Large intestine (tissue), 3 donors: ENCODE measurements at regions not wholly inside any gene's neighbourhood (a gene's known extent, or its start where the extent isn't known, plus 50 kb on each side); places are given as distances from the start of the nearest gene placed in this dataset.
"Not testable (repeated sequence)": the region's sequence is repeated elsewhere in the genome, so short reads cannot be mapped to it uniquely, and the experiment has no call there.

ENCODE experiments used
- DNase-seq, 2 donors: peaks; one replicate each; pipeline versions ENCODE4 v3.0.0 to v3.0.0-alpha.2; 2013
- H3K27ac ChIP-seq: one replicate; pipeline ENCODE4 v1.5.1; 2013; ENCODE audit warnings: low read length
- H3K27me3 ChIP-seq: 2 replicates; pipeline ENCODE4 v1.6.1; 2013; ENCODE audit warnings: low read length; ENCODE audit not compliant: control insufficient read depth, insufficient read depth
- H3K36me3 ChIP-seq: 2 replicates; pipeline ENCODE4 v1.6.1; 2013; ENCODE audit warnings: low read length; ENCODE audit not compliant: control insufficient read depth, insufficient read depth
- H3K4me1 ChIP-seq: one replicate; pipeline ENCODE4 v1.6.1; 2013; ENCODE audit warnings: low read length; ENCODE audit not compliant: control insufficient read depth, insufficient read depth
- H3K4me3 ChIP-seq: one replicate; pipeline ENCODE4 v1.5.1; 2013; ENCODE audit warnings: low read length
- H3K9me3 ChIP-seq: one replicate; pipeline ENCODE4 v1.6.1; 2013; ENCODE audit warnings: mild to moderate bottlenecking, low read depth, low read length, moderate library complexity; ENCODE audit not compliant: control insufficient read depth
- WGBS: methylation state at CpG from one replicate; pipeline ENCODE4 v1.1.5; 2013; ENCODE audit warnings: low lambda C conversion rate; ENCODE audit not compliant: insufficient coverage; 5-methylcytosine and 5-hydroxymethylcytosine counted together

GRCh38 chr16:88155681-88156080 lies 204.4 kb downstream of the BANP start:
- no CpG with 5 or more reads among the region's 10 CpGs for WGBS
- H3K27ac ChIP-seq, H3K4me3 ChIP-seq, H3K27me3 ChIP-seq, H3K9me3 ChIP-seq, H3K36me3 ChIP-seq, DNase-seq, H3K4me1 ChIP-seq: not testable (repeated sequence)

DNA sequence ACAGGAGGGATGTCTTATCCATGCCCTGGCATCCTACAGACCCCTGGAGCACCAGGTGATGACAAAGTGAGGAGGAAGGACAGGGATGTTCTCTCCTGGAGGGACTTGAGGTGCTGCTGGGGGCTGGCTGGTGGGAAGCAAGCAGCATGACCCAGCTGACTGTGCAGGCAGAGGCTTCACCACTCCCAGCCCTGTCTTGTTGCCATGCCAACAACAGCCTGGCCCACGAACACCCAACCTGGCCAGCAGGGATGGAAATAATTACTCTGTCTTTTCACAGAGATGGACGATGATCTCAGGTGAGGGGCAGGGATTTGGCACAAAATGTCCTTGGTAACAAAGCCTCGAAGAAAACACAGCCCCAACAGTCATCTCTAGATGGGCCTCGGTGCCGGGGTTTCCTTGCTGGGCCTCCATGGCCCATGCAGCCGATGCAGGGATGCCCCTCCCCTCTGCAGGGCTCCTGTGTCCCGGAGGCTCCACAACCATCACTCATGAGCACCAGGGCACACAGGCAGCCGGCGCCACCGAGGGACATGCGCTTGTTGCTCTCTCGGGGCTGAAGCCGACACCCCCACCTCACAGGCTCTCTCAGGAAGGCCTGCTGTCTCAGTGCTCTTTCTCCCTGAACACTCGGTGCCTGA lies 205.5 kb downstream of the BANP start:
- H3K36me3 ChIP-seq, H3K9me3 ChIP-seq, H3K27me3 ChIP-seq, H3K4me3 ChIP-seq, DNase-seq, H3K27ac ChIP-seq, H3K4me1 ChIP-seq: not testable (repeated sequence)
- no CpG with 5 or more reads among the region's 14 CpGs for WGBS

DNA sequence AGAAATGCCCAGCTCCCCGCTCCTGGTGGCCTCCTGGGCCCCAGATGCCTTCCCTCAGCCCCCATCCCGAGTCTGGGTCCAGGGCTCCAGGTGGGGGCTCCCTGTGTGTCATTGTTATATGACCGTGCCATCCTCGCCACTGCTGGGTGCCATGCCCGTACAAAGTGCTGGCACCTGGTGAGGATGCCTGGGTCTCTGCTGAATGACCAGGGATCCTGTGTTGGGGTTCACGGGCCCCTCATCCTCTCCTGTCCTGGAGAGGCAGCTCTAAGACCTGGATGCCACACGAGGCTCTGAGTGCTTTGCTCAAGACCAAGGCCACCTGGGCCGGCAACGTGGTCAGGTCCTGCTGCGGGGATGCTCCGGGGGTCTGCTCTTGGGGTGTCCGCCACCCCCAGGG lies 206.5 kb downstream of the BANP start:
- not testable (repeated sequence) for DNase-seq, H3K27me3 ChIP-seq, H3K4me3 ChIP-seq, H3K4me1 ChIP-seq, H3K27ac ChIP-seq, H3K9me3 ChIP-seq, H3K36me3 ChIP-seq
- no CpG with 5 or more reads among the region's 12 CpGs for WGBS

DNA sequence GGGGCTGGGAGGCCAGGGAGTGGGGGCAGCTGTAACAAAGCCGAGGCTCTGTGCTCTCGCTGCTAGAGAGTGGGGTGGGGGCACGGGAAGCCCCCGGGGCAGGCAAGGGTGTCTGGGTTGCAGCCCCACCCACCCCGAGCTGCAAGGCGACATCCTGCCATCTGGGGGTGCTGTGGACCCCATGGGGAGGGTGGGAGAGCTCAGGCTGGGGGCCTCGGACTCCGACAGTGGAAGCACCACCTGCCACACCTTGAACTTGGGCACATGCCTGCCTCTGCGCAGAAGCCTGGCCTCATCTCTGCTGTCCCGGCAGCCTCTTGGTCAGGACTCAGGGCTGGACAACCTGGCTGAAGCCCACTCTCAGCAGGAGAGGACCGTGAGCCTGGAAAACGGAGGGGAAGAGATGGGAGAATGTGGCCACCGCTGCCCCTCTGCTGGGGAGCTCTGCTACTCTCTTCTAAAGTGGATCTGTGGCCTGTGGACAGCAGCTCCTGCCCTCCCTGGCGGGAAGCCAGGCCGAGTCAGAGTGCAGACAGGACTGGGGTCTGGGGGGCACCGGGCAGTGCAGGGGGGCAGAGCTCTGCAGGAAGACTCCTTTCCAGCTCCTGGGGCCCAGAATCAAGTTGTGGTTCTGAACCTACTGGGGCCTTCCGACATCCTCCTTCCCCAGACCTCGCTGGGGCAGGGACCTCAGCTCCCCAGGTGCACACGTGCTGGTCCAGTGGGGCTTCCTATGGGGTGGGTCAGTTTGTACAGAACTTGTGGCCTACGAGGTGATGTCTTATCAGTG lies 207.2 kb downstream of the BANP start:
- H3K27me3 ChIP-seq, H3K4me3 ChIP-seq, H3K36me3 ChIP-seq, H3K27ac ChIP-seq, H3K4me1 ChIP-seq, DNase-seq, H3K9me3 ChIP-seq: not testable (repeated sequence)
- WGBS: no CpG with 5 or more reads among the region's 20 CpGs

DNA sequence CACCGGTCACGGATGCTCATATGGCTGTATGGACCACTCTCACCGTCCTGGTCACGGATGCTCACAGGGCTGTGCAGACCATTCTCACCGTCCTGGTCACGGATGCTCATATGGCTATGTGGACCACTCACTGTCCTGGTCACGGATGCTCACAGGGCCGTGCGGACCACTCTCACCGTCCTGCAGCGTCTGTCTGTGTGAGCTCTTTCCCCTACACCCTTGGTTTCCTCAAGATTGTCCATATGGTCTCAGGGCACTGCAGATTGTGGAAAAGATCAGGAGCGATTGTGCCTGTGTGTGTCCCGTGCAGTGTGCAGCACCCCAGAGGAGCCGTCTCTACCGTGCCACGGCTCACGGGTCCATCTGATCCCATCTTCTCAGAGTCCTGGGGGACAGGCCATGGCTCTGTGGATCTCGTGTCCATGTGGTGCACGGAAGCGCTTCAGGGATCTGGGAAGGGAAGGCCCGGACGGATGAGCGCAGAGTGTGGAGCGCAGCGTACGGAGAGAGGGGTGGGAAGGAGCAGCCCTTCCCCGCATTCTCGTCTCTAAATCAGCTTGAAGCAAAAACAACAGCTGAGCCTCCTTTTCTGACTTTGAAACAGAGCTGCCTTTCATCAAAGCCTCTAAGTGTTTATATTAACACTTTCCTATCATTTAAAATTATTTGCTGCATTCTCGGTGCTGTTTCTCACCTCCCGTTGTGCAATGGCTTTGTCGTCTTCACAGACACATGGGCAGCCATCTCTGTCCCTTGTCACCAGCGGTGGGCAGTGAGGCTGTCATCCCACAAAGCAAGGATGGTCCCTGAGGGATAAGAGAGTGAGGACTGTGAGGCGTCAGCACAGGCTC lies 208.0 kb downstream of the BANP start:
- DNase-seq, H3K9me3 ChIP-seq, H3K4me1 ChIP-seq, H3K36me3 ChIP-seq, H3K4me3 ChIP-seq, H3K27me3 ChIP-seq, H3K27ac ChIP-seq: not testable (repeated sequence)
- 63% methylated on average over 2 of the region's 33 CpGs for WGBS

DNA sequence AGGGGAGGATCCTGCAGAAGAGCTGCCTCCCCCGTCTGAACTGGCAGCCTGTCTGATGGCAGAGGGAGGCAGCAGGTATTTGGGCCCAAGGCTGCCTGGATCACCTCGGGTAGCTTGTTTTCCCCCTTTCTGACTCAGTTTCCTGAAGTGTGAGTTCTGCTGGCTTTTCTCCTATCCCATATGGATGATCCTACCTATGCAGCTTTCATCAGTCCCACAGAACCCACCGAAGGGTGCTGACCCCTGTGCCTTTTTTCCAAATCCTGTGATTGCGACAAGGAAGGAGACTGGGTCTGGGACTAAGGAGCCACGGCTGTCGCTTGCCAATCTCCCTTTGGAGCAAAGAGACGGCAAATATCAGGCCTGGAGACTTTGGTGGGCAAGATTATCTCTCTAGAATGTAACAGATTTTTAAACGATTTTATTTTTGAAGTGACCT lies 208.7 kb downstream of the BANP start:
- not testable (repeated sequence) for H3K27ac ChIP-seq, H3K36me3 ChIP-seq, H3K27me3 ChIP-seq, H3K4me3 ChIP-seq, DNase-seq, H3K4me1 ChIP-seq, H3K9me3 ChIP-seq
- no CpG with 5 or more reads among the region's 8 CpGs for WGBS

DNA sequence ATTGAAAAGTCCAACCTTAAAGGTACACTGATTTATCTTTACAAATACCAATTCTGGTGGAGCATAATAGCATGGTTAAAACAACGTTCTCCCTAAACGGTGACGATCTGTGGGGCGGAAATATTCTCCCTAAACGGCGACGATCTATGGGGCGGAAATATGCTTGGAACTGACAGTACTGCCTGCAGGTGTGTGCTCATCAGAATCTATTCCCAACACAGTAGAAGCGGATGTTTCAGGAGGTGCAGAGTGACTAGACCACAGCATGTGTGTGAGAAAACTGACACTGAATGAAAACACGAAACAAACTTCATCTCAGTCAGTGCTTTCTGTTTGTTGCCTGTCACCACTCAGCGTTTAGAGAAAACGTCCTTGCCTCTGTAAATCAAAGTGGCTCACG lies 210.0 kb downstream of the BANP start:
- not testable (repeated sequence) for H3K4me1 ChIP-seq, H3K27ac ChIP-seq, H3K36me3 ChIP-seq, H3K9me3 ChIP-seq, H3K27me3 ChIP-seq, H3K4me3 ChIP-seq, DNase-seq
- WGBS: 100% methylated on average over 2 of the region's 13 CpGs

DNA sequence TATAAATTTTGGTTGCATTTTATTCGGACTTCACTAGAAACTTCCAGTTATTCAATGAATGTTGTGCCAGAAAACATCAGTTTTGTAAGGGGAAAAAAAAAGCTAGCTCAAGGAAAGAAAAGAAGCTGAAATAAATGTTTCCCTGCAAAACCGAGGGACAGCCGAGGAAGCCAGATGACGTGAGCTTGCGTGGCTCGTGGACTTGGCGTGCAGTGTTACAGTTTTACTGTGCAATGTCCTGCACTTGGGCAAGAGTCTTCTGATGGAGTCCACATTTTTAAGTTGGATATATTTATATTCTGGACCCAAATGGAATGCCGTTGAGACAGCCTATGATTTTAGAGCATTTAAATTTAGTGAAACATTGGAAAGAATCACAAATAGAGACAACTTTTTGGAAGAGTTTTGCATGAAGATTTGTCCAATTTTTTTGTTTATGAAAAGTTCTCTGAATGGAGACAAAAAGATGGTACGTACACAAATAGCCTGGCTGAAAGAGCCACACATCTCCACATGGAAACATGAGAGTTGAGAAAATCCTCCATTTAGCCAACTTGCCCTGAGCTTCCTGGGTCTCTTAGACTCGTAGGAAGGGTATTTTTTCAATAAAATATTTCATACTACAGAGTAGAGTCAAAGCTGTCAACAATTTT lies 210.5 kb downstream of the BANP start:
- not testable (repeated sequence) for H3K4me1 ChIP-seq, DNase-seq, H3K36me3 ChIP-seq, H3K27ac ChIP-seq, H3K9me3 ChIP-seq, H3K27me3 ChIP-seq, H3K4me3 ChIP-seq
- no CpG with 5 or more reads among the region's 10 CpGs for WGBS

- DNase-seq, H3K9me3 ChIP-seq, H3K27me3 ChIP-seq, H3K4me3 ChIP-seq, H3K27ac ChIP-seq, H3K4me1 ChIP-seq, H3K36me3 ChIP-seq: not testable (repeated sequence)
- WGBS: no CpG with 5 or more reads among the region's 2 CpGs
These were observed 211.5 kb downstream of the BANP start for GRCh38 chr16:88162778-88163177.
